DMS153 treated with DMSO at 0.1 percent for 48 hours (cell line): ENCODE measurements at regions not wholly inside any gene's neighbourhood (a gene's known extent, or its start where the extent isn't known, plus 50 kb on each side); places are given as distances from the start of the nearest gene placed in this dataset.

Experiments used
- DNase-seq: peaks from one replicate; lab custom pipeline; 2025; ENCODE audit not compliant: unreplicated experiment; lab: John Stamatoyannopoulos, UW

DNA sequence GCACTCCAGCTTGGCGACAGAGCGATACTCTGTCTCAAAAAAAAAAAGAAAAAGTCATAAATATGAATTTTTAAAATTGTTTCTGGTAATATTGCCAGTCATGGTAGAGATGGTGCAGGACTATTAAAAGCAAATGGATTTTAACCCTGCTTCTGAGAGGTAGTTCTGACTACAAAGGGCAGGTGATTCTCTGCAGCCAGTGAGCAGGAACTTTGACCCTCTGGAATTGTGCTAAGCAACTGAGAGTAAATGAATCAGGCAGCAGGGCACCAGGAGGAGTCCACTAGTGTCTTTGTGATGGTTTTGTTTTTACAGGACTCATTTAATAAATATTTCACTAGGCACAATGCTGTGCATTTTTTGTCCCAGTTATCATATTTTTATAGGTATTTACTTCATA is 781.2 kb downstream of the TLE4 start:
- DNase-seq, result no peak

DNA sequence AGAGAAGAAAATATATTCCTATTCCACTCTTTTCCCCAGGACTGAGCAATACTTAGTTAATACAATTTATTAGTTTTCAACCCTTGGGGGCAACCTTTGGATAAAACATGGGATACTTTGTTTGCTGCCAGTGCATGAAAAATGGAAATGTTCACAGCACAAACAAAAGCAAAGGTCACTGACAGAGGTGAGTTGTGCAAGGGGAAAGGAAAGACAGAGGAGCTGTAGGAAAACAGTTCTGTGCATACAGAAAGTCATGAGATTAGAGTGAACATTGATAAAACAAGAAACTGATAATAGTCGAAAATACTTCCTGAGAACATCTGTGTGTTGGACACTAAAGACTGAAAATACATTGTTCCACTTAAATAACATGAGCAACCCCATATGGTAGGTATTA is 779.8 kb downstream of the TLE4 start:
- no peak for DNase-seq

DNA sequence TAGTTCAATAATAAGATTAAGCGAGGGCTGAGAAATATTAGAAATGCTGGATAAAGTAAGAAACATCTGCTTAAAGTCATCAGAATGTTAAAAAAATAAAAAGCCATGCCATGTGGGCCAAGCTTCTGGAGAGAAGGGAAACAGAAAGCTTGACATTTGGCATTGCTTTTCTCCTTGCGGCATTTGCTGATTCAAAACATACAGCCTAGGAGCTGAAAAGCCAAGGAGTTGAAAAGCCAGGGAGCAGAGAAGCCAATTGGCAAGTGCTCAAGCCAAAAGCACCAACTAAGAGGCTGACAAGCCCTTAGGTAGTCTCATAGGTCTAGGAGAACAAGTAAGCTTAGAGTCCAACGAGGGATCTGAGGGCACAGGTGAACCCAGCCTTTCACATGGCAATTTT is 754.3 kb downstream of the TLE4 start:
- DNase-seq, result no peak

DNA sequence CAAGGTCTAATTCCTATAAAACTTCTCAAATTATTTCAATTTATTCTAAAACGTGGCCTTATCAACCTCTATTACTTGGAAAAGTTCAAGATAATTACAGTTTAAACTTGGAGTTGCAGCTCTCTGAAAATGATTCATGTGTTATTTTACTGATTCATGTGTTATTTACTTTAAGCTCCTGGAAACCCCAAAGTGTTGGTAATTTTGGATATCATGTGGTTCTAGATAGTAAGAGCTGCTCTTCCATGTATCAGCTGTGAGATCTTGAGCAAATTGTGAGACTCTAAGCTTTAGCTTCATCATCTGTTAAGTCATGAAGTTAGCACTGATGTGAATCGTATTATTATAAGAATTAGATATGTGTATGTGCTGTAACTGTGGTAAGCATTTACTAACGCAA is 749.2 kb downstream of the TLE4 start:
- DNase-seq, result no peak

DNA sequence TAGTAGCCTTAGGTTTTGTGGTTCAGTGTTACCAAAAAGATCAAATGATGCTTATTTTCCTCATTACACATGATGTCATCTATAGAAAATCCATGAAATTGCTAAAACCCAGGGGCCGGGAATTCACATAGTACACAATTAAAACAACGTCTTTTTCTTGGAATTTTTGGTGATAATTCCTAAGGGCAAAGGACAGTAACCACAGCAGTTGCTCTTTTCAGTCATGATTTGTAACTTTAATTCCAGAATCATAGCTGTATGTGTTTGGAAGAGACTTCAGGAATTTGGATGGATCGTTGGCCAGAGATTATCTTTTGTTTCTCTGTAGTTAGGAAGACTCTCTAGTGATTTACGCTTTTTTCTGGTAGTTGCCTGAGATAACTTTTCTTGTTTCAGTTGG is 748.7 kb downstream of the TLE4 start:
- no peak for DNase-seq

DNA sequence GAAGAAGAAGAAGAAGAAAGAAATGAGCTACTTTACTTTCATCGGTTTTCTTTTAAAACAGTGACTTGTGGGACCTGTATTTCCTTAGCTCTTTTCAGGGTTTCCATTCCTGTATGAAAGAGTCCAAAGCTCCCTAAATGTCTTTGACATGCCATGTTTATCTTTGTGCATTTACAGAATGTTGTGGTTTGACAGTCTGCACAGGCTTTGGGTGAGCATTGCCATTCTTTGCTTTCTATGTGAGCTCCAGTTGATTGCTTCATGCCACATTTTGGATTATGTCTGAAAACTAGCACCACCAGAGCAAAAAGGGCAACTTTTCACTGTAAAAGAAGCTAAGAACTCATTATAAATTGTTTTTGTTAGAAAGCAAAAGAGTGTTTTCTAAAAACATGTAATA is 733.4 kb downstream of the TLE4 start:
- no peak for DNase-seq

DNA sequence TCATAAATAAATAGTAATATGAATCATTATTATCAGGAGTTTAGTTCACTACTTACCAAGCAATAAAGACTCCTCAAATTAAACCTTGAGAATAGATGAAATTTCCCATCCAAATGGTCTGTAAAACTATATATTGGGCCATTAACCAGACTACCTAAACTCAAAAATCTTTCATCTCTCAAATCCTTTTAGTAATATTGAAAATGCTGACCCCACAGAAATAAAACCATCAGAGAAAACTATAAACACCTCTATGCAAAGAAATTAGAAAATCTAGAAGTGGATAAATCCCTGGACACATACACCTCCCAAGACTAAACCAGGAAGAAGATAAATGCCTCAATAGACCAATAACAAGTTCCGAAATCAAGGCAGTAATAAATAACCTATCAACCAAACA is 723.2 kb downstream of the TLE4 start:
- no peak for DNase-seq

DNA sequence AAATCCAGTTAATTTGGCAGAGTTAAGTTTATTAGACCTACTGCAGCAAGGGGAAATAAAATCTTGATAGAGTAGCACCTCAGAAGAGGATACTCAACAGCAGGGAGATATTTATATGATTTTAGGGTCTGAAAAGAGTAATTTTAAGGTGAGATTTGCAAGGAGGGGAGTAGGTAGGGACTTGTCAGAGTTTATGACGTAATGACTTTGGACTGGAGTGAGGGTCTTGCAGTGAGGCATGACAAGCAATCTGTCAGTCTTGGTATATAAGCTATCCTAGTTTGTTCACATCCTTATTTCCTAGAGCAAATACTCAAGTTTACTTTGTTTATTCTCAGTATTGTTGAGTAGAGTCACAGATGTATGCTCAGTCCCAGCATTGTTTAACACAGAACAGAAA is 722.6 kb downstream of the TLE4 start:
- DNase-seq, result no peak

DNA sequence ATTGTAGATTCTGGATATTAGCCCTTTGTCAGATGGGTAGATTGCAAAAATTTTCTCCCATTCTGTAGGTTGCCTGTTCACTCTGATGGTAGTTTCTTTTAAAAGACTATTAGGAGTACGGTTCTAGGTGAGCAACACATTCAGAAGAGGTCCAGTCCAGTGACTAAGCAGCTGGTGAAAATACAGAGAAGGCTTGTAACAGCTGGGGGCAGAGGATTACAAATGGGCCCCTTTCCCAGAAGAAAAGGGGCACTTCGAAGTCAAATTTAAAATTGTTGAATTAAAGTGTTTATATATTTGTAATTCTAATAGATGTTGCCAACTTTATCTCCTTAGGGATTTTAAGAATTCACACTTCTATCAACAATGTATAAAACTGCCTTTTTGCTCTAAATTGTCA is 720.5 kb downstream of the TLE4 start:
- no peak for DNase-seq

DNA sequence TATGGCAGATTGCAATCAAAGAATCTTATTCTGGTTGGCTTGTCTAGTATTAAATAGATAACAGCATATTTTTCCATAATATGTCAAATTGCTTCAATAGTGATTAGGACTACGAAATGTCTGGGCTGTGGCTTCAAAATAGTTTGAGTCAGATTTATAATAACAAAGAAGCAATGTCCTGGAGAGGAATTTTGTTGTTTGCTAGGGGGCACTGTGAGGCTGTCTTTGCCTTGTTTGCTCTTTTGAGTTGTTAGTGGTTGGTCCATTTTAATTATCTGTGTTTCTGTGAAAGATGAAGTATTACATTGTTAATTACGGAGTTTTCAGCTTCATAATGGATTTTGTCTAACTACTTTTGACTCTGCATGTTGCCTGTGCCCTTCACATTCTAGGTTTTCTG is 713.6 kb downstream of the TLE4 start:
- no peak for DNase-seq

DNA sequence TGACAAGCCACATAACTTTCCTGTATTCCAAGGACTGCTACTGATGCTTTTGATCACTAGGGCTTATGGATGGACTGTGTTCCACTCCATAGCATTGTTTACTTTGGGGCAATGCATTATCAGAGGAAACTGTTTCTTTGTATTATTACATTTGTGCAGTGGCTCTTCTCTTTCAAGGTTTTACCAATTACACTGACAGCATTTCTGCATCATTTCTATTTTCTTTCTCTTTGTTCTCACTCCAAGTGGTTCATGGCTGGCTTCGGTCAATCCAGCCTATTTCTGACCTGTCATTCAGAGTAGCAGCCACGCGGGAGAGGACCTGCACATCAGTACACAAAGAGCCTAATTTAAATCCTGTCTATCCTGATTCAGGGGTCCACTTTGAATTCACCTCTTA is 711.0 kb downstream of the TLE4 start:
- no peak for DNase-seq

DNA sequence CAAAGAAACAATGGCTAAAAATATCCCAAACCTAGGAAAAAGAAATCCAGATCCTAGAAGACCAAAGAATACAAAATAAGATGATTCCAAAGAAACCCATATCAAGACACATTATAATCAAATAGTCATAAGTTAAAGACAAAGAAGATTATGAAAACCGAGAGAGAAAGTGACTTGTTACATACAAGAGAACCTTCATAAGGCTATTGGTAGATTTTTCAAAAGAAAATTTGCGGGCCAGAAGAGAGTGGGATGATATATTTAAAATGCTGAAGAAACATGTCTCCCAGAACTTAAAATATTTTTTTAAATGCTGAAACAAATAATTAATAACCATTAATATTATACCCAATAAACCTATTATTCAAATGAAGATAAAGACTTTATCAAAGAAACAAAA is 687.3 kb downstream of the TLE4 start:
- no peak for DNase-seq

DNA sequence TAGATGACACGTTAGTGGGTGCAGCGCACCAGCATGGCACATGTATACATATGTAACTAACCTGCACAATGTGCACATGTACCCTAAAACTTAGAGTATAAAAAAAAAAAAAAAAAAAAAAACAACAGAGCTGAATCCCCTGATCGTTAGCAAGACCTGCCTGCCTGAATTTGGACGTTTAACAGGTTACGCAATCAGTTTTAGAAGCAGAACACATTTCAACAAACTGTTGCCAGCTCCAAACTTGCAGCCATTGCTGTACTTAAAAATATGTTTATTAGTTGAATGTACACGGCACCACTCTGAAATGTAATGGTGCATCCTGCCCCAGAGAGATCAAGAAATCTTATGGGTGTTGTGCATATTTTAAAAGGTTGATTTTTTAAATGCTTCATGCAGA is 680.0 kb downstream of the TLE4 start:
- DNase-seq, result no peak

DNA sequence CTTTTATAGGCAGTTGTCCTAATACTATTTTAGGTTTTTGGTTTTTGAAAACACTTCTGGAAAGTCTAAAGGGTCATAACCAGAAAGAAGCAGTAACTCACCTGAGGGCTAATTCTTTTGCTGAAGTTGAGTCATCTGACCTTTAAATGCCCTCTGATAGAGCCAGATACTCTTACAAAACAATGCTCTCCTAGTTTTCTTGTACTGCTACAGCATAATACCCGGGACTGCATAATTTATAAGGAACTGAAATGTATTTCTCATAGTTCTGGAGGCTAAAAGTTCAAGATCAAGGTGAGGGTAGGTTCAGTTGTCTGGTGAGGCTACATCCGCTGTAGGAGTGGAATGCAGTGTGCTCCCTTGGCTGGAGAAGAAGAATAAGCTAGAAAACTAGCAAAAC is 670.3 kb downstream of the TLE4 start:
- no peak for DNase-seq

DNA sequence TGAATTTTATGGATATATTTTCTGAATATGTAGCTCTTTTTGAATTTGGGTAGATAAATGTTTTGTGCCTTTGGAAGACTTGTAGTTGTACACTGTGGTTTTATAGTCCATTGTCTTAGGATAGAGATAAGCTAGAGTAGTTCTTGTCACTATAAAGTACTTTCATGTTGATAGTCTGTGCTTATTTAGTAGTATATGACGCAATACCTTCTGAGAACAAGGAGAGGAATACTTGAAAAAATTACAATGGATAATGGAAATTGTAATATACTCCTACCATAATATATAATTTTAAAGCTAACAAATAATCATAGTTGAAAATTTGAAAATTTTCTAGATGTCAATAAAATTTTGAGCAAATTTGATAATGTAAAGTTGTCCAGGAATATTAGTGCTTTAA is 664.0 kb downstream of the TLE4 start:
- no peak for DNase-seq

DNA sequence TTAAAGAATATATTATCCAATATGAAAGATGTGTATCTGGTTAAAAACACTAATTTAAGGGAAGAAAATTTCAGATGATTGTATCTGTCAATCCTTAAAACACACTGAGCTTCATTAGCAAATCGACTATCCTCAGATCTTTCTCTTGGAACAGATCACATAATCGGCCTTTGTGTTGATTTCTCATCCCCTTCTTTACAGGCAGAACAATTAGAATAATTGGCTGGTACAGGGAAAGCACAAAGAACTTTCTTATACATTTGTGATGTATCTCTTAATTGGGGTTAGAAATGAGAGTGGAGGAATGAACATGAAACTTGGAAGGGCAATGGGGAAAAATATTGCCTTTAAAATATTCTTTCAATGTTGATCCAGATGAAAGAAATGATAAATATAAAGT is 662.1 kb downstream of the TLE4 start:
- no peak for DNase-seq

DNA sequence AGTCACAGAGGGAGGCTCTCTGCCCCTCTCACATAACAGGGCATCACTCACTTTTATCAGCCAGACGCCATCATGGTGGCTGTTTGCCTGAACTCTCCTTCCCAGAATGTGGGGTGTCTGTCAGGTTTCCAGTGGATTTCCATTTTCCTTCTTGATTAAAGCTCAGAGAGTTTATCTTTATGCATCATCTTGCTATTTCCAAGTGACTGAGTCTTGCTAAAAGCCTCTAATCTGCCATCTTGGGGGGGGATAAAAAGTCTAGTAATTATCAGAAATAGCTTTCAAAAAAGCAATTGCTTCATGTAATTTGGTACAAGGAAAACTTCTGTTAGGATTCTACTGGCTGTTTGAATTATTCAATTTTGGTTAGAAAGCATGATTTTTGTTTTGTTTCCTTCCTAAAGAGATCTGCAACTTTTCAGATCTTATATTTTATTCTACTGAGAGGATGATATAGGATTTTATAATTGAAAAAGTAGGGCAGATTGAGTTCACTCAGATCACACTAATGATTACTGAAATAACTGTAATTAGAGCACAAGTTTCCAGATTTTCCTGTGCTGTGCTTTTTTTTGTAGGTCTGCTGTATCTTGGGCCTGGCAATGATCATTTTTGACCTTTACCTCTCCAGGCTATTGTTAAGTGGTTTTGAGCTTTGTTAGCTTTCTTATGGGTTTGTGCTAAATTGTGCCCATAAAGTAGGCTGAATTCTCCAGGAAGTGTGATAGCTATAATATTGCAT is 661.5 kb downstream of the TLE4 start:
- DNase-seq, result no peak

DNA sequence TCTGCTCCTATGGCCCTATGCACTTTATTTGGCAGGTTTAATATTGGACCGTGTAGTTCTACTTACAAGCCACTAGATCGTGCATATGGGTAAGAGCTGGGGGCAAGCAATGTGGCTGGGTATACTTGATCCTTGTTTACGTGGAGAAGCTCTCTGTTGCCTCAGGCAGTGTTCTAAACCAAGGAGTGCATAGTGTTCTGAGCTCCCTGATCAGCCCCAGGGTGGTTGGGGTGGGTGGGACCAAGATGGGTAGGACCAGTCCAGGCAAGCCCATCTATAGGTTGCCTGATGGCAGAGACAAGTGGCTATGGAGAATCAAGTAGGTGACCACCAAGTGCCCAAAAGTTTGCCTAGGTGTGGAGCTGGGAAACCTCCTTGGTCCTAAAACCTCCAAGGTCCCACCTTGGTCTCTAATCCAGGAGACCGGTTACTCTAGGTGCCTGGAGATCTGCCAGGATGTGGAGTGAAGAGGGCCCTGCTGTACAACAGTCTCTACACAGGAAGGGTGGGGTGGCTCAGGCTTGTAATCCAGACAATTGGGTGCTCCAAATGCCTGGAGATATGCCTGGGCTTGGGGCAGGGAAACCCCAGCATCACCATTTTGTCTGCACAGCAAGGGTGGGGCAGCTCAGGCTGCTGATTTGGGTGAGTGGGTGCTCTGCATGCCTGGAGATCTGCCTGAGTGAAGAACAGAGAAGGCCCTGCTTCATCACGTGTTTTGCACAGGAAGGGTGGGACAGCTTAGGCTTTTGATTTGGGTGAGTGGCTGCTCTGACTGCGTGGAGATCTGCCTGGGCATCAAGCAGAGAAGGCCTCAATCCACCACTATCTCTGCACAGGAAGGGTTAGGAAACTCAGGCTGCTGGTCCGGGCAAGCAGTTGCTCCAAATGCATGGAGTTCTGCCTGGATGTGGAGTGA is 659.8 kb downstream of the TLE4 start:
- no peak for DNase-seq

DNA sequence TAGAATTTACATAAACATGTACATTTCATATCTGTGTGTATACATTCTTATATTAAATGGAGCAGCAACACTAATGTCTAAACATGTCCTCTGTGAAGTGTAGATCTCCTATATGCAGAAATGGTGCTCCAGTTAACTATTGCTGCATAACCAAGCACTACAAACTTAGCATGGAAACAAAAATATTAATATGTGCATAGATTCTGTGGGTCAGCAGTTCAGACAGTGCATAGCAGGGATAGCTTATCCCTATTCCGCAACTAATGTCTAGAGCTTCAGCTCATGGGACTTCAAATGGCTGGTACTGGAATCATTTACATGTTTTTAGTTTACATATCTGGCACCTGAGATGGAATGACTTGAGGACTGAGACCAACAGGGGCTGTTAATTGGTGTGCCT is 652.1 kb downstream of the TLE4 start:
- DNase-seq, result no peak

DNA sequence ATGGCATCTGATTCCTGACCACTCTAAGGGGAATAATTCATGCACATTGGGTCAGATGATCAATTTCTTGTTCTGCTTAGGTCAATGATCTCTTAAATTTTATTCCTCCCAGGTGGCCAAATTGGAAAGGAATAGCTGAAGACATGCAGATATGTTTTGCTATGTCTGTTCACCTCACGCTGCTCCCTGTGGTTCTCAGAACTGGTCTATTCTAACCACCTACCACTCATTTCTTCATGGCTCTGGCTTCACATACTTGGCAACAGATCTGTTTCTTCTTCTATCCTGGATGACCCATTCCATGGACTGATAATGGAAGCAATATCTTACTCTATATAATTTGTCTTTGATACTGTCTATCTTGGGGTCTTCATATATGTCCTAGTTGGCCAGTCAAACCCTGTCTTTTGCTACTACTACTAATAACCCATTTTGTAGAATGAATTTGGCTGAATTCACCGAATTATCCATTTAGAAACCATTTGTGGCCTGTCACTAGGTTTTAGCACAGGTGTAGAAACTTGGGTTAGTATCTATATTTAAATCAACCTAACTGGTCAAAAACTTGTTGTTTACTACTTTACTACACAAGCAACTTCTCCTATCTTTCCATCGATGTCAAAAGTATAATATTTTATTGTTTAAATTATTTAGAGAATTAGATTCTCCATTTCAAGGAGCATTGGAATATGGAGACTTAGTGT is 650.9 kb downstream of the TLE4 start:
- no peak for DNase-seq

DNA sequence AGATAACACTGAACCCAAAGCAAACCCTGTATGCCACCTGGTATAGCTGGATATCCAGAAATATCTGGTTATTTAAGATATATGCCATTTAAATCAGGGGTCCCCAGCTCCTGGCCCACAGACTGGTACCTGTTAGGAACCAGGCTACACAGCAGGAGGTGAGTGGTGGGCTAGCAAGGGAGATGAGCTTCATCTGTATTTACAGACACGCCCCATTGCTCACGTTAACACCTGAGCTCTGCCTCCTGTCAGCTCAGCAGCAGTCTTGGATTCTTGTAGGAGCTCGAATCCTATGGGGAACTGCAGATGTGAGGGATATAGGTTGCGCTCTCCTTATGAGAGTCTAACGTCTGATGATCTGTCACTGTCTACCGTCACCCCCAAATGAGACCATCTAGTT is 646.6 kb downstream of the TLE4 start:
- no peak for DNase-seq

DNA sequence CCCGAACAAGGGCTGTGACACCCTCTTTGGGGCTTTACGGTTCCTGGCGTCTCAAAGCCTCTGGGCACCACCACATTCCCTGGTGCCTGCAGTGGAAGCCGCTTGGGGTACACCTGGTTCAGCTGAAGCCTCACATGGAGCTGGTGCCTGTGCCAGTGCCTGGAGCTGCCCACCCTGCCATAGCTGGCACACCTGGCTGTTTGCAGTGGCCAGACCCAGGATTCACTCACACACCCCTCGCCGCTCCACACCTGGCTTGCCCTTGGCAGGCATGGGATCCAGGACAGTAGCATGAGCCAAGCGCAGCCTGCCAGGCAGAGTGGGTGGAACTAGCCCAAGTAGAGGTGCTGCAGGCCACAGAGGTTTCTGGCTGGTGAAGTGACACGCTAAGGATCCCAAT is 641.8 kb downstream of the TLE4 start:
- DNase-seq, result no peak
